ENCODE measurements at regions not wholly inside any gene's neighbourhood (a gene's known extent, or its start where the extent isn't known, plus 50 kb on each side); places are given as distances from the start of the nearest gene placed in this dataset.

GRCh38 chr14:27730204-27730603 is 1036.4 kb upstream of the FOXG1 start:
- TF ChIP-seq ZBTB7A (IDR thresholded peaks at IDR 0.05; ENCODE audit: low read depth) = no peak
- no peak for TF ChIP-seq YY1 (IDR thresholded peaks at IDR 0.05; ENCODE audit: low read depth)
- no peak for TF ChIP-seq TAF1 (IDR thresholded peaks at IDR 0.05; ENCODE audit: low read depth)
- TF ChIP-seq TCF12 (IDR thresholded peaks at IDR 0.05; ENCODE audit: low read depth) = no peak
- TF ChIP-seq EGR1 (IDR thresholded peaks at IDR 0.05) = no peak
- TF ChIP-seq, protein P1, sequence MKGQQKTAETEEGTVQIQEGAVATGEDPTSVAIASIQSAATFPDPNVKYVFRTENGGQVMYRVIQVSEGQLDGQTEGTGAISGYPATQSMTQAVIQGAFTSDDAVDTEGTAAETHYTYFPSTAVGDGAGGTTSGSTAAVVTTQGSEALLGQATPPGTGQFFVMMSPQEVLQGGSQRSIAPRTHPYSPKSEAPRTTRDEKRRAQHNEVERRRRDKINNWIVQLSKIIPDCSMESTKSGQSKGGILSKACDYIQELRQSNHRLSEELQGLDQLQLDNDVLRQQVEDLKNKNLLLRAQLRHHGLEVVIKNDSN (IDR thresholded peaks at IDR 0.05) = no peak
- TF ChIP-seq FOXM1 (IDR thresholded peaks at IDR 0.05; ENCODE audit: borderline replicate concordance, low read depth) = no peak
- no peak for TF ChIP-seq EP300 (IDR thresholded peaks at IDR 0.05; ENCODE audit: borderline replicate concordance)
- no peak for TF ChIP-seq TEAD4 (IDR thresholded peaks at IDR 0.05)
- no peak for TF ChIP-seq CREB1 (IDR thresholded peaks at IDR 0.05; ENCODE audit: low read depth)
- no peak for TF ChIP-seq NFIC (IDR thresholded peaks at IDR 0.05)
- TF ChIP-seq CEBPB (IDR thresholded peaks at IDR 0.05) = no peak
- TF ChIP-seq, protein P2, sequence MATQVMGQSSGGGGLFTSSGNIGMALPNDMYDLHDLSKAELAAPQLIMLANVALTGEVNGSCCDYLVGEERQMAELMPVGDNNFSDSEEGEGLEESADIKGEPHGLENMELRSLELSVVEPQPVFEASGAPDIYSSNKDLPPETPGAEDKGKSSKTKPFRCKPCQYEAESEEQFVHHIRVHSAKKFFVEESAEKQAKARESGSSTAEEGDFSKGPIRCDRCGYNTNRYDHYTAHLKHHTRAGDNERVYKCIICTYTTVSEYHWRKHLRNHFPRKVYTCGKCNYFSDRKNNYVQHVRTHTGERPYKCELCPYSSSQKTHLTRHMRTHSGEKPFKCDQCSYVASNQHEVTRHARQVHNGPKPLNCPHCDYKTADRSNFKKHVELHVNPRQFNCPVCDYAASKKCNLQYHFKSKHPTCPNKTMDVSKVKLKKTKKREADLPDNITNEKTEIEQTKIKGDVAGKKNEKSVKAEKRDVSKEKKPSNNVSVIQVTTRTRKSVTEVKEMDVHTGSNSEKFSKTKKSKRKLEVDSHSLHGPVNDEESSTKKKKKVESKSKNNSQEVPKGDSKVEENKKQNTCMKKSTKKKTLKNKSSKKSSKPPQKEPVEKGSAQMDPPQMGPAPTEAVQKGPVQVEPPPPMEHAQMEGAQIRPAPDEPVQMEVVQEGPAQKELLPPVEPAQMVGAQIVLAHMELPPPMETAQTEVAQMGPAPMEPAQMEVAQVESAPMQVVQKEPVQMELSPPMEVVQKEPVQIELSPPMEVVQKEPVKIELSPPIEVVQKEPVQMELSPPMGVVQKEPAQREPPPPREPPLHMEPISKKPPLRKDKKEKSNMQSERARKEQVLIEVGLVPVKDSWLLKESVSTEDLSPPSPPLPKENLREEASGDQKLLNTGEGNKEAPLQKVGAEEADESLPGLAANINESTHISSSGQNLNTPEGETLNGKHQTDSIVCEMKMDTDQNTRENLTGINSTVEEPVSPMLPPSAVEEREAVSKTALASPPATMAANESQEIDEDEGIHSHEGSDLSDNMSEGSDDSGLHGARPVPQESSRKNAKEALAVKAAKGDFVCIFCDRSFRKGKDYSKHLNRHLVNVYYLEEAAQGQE (IDR thresholded peaks at IDR 0.05; ENCODE audit: low read depth) = no peak
- TF ChIP-seq, protein P3, sequence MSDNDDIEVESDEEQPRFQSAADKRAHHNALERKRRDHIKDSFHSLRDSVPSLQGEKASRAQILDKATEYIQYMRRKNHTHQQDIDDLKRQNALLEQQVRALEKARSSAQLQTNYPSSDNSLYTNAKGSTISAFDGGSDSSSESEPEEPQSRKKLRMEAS (IDR thresholded peaks at IDR 0.05) = no peak

GRCh38 chr14:27739657-27740156 is 1026.9 kb upstream of the FOXG1 start:
- TF ChIP-seq, protein P2 (IDR thresholded peaks at IDR 0.05; ENCODE audit: low read depth) = no peak
- TF ChIP-seq CEBPB (IDR thresholded peaks at IDR 0.05) (no peak), TCF12 (IDR thresholded peaks at IDR 0.05; ENCODE audit: low read depth) (no peak), TAF1 (IDR thresholded peaks at IDR 0.05; ENCODE audit: low read depth) (no peak), NFIC (IDR thresholded peaks at IDR 0.05) (no peak), RAD21 (IDR thresholded peaks at IDR 0.05; ENCODE audit: low read depth) (no peak), TEAD4 (IDR thresholded peaks at IDR 0.05) (no peak), CREB1 (IDR thresholded peaks at IDR 0.05; ENCODE audit: low read depth) (no peak), EP300 (IDR thresholded peaks at IDR 0.05; ENCODE audit: borderline replicate concordance) (no peak), ZBTB7A (IDR thresholded peaks at IDR 0.05; ENCODE audit: low read depth) (no peak), EGR1 (IDR thresholded peaks at IDR 0.05) (no peak), FOXM1 (IDR thresholded peaks at IDR 0.05; ENCODE audit: borderline replicate concordance, low read depth) (no peak), YY1 (IDR thresholded peaks at IDR 0.05; ENCODE audit: low read depth) (no peak)
- TF ChIP-seq, protein P3 (IDR thresholded peaks at IDR 0.05) = no peak
- TF ChIP-seq, protein P1 (IDR thresholded peaks at IDR 0.05) = no peak

GRCh38 chr14:27750114-27750513 is 1016.5 kb upstream of the FOXG1 start:
- TF ChIP-seq, protein P3 (IDR thresholded peaks at IDR 0.05) = no peak
- TF ChIP-seq, protein P1 (IDR thresholded peaks at IDR 0.05) = no peak
- TF ChIP-seq, protein P2 (IDR thresholded peaks at IDR 0.05; ENCODE audit: low read depth) = no peak
- TF ChIP-seq FOXM1 (IDR thresholded peaks at IDR 0.05; ENCODE audit: borderline replicate concordance, low read depth) = no peak
- TF ChIP-seq RAD21 (IDR thresholded peaks at IDR 0.05; ENCODE audit: low read depth) = no peak
- no peak for TF ChIP-seq TCF12 (IDR thresholded peaks at IDR 0.05; ENCODE audit: low read depth)
- no peak for TF ChIP-seq EP300 (IDR thresholded peaks at IDR 0.05; ENCODE audit: borderline replicate concordance)

DNA sequence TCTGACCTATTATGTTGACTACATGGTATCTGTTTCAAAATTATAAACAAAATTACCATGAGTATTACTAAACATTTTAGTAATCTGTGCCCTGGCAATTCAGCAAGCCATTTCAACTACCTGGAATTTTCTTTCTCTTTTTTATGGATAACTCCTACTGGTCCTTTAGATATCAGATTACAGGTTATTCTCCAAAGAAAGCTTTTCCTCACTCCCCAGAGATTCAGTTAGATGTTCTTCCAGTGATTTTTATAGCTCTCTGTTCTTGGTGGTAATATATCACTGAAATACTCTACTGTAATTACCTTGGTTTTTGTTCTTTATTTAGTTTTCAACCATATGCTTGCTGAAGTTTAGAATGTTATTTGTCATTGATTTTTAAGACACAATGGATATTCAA is 930.2 kb upstream of the FOXG1 start:
- TF ChIP-seq, protein P2 (IDR thresholded peaks at IDR 0.05; ENCODE audit: low read depth) = no peak
- TF ChIP-seq EP300 (IDR thresholded peaks at IDR 0.05; ENCODE audit: borderline replicate concordance) = no peak
- TF ChIP-seq TEAD4 (IDR thresholded peaks at IDR 0.05) = no peak
- TF ChIP-seq CEBPB (IDR thresholded peaks at IDR 0.05) = no peak
- no peak for TF ChIP-seq TAF1 (IDR thresholded peaks at IDR 0.05; ENCODE audit: low read depth)
- TF ChIP-seq RAD21 (IDR thresholded peaks at IDR 0.05; ENCODE audit: low read depth) = no peak
- no peak for TF ChIP-seq TCF12 (IDR thresholded peaks at IDR 0.05; ENCODE audit: low read depth)
- TF ChIP-seq CREB1 (IDR thresholded peaks at IDR 0.05; ENCODE audit: low read depth) = no peak
- no peak for TF ChIP-seq EGR1 (IDR thresholded peaks at IDR 0.05)
- no peak for TF ChIP-seq YY1 (IDR thresholded peaks at IDR 0.05; ENCODE audit: low read depth)
- TF ChIP-seq FOXM1 (IDR thresholded peaks at IDR 0.05; ENCODE audit: borderline replicate concordance, low read depth) = no peak
- no peak for TF ChIP-seq NFIC (IDR thresholded peaks at IDR 0.05)
- TF ChIP-seq, protein P1 (IDR thresholded peaks at IDR 0.05) = no peak
- TF ChIP-seq, protein P3 (IDR thresholded peaks at IDR 0.05) = no peak
- TF ChIP-seq ZBTB7A (IDR thresholded peaks at IDR 0.05; ENCODE audit: low read depth) = no peak
